ENCODE measurements at regions not wholly inside any gene's neighbourhood (a gene's known extent, or its start where the extent isn't known, plus 50 kb on each side); places are given as distances from the start of the nearest gene placed in this dataset.
"Not testable (repeated sequence)": the region's sequence is repeated elsewhere in the genome, so short reads cannot be mapped to it uniquely, and the experiment has no call there.

GRCh38 chr19:20371911-20372310 lies 193.7 kb downstream of the ZNF737 start:
- FAIRE-seq (no peak), DNase-seq (ENCODE audit: low read depth in 1 of 2, low spot score in 1 of 2) (no peak), ATAC-seq (no peak)
- Histone ChIP-seq H3K27ac (no peak overlapping the region), H3K4me2 (no peak overlapping the region), H3K9me3 (no peaks in the 10 kb centered on the region), H3K4me3 (no peak overlapping the region), H3K4me1 (no peaks in the 10 kb centered on the region)
- ChIA-PET CTCF (no interaction called here), POLR2A (no interaction called here)
- no peak for TF ChIP-seq TFCP2L1 (CRISPR knock-in tag; IDR thresholded peaks at IDR 0.05)
- TF ChIP-seq, protein P1, sequence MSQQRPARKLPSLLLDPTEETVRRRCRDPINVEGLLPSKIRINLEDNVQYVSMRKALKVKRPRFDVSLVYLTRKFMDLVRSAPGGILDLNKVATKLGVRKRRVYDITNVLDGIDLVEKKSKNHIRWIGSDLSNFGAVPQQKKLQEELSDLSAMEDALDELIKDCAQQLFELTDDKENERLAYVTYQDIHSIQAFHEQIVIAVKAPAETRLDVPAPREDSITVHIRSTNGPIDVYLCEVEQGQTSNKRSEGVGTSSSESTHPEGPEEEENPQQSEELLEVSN (IDR thresholded peaks at IDR 0.05; ENCODE audit: borderline replicate concordance, low read depth), result no peak
- no peak for TF ChIP-seq MYC (IDR thresholded peaks at IDR 0.05; ENCODE audit: borderline replicate concordance, low read length)
- TF ChIP-seq, protein P2, sequence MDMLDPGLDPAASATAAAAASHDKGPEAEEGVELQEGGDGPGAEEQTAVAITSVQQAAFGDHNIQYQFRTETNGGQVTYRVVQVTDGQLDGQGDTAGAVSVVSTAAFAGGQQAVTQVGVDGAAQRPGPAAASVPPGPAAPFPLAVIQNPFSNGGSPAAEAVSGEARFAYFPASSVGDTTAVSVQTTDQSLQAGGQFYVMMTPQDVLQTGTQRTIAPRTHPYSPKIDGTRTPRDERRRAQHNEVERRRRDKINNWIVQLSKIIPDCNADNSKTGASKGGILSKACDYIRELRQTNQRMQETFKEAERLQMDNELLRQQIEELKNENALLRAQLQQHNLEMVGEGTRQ (IDR thresholded peaks at IDR 0.05), result no peak
- TF ChIP-seq SREBF2 (IDR thresholded peaks at IDR 0.05), result no peak
- TF ChIP-seq RARB (CRISPR knock-in tag; IDR thresholded peaks at IDR 0.05), result no peak
- TF ChIP-seq, protein P3, sequence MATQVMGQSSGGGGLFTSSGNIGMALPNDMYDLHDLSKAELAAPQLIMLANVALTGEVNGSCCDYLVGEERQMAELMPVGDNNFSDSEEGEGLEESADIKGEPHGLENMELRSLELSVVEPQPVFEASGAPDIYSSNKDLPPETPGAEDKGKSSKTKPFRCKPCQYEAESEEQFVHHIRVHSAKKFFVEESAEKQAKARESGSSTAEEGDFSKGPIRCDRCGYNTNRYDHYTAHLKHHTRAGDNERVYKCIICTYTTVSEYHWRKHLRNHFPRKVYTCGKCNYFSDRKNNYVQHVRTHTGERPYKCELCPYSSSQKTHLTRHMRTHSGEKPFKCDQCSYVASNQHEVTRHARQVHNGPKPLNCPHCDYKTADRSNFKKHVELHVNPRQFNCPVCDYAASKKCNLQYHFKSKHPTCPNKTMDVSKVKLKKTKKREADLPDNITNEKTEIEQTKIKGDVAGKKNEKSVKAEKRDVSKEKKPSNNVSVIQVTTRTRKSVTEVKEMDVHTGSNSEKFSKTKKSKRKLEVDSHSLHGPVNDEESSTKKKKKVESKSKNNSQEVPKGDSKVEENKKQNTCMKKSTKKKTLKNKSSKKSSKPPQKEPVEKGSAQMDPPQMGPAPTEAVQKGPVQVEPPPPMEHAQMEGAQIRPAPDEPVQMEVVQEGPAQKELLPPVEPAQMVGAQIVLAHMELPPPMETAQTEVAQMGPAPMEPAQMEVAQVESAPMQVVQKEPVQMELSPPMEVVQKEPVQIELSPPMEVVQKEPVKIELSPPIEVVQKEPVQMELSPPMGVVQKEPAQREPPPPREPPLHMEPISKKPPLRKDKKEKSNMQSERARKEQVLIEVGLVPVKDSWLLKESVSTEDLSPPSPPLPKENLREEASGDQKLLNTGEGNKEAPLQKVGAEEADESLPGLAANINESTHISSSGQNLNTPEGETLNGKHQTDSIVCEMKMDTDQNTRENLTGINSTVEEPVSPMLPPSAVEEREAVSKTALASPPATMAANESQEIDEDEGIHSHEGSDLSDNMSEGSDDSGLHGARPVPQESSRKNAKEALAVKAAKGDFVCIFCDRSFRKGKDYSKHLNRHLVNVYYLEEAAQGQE (IDR thresholded peaks at IDR 0.05), result no peak
- TF ChIP-seq CBX2 (IDR thresholded peaks at IDR 0.05; ENCODE audit: borderline replicate concordance, low read depth), result no peak
- no peak for TF ChIP-seq ZNF302 (CRISPR knock-in tag; IDR thresholded peaks at IDR 0.05)
- TF ChIP-seq NFE2L2 (conservative IDR thresholded peaks at IDR 0.05; ENCODE audit: low read length), result no peak
- 27% methylated on average over 6 of the region's 6 CpGs for WGBS (ENCODE audit: missing lambda C conversion rate)

GRCh38 chr19:20371304-20371703 lies 194.3 kb downstream of the ZNF737 start:
- H3K4me2 ChIP-seq; H3K4me3 ChIP-seq; H3K9me3 ChIP-seq; H3K27ac ChIP-seq; POLR2A ChIA-PET; FAIRE-seq; ATAC-seq; DNase-seq (ENCODE audit: low read depth in 1 of 2, low spot score in 1 of 2); CTCF ChIA-PET; H3K4me1 ChIP-seq: not testable (repeated sequence)
- WGBS (ENCODE audit: missing lambda C conversion rate), result 3% methylated on average over 6 of the region's 6 CpGs

GRCh38 chr19:20367811-20368294 lies 197.7 kb downstream of the ZNF737 start:
- H3K4me1 ChIP-seq, result no peaks in the 10 kb centered on the region
- FAIRE-seq (no peak), ATAC-seq (no peak), DNase-seq (ENCODE audit: low read depth in 1 of 2, low spot score in 1 of 2) (no peak)
- 4% methylated on average over 8 of the region's 8 CpGs for WGBS (ENCODE audit: missing lambda C conversion rate)
- ChIA-PET CTCF (no interaction called here), POLR2A (no interaction called here)
- no peak overlapping the region for H3K4me3 ChIP-seq
- H3K4me2 ChIP-seq, result no peak overlapping the region
- no peak for TF ChIP-seq CHD4 (IDR thresholded peaks at IDR 0.05; ENCODE audit: borderline replicate concordance)
- no peak for TF ChIP-seq RCOR1 (IDR thresholded peaks at IDR 0.05; ENCODE audit: low read depth, low read length)
- TF ChIP-seq ZC3H11A (IDR thresholded peaks at IDR 0.05), result no peak
- TF ChIP-seq TFCP2L1 (CRISPR knock-in tag; IDR thresholded peaks at IDR 0.05), result no peak
- TF ChIP-seq, protein P4, sequence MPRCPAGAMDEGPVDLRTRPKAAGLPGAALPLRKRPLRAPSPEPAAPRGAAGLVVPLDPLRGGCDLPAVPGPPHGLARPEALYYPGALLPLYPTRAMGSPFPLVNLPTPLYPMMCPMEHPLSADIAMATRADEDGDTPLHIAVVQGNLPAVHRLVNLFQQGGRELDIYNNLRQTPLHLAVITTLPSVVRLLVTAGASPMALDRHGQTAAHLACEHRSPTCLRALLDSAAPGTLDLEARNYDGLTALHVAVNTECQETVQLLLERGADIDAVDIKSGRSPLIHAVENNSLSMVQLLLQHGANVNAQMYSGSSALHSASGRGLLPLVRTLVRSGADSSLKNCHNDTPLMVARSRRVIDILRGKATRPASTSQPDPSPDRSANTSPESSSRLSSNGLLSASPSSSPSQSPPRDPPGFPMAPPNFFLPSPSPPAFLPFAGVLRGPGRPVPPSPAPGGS (IDR thresholded peaks at IDR 0.05), result no peak
- TF ChIP-seq HOXB13 (CRISPR knock-in tag; IDR thresholded peaks at IDR 0.05; ENCODE audit: low read depth), result no peak
- no peaks in the 10 kb centered on the region for H3K9me3 ChIP-seq
- no peak overlapping the region for H3K27ac ChIP-seq
